ENCODE measurements at regions not wholly inside any gene's neighbourhood (a gene's known extent, or its start where the extent isn't known, plus 50 kb on each side); places are given as distances from the start of the nearest gene placed in this dataset.
A peak's percentile ranks its signal among the peaks of the same experiment; 100 is the strongest.

DNA sequence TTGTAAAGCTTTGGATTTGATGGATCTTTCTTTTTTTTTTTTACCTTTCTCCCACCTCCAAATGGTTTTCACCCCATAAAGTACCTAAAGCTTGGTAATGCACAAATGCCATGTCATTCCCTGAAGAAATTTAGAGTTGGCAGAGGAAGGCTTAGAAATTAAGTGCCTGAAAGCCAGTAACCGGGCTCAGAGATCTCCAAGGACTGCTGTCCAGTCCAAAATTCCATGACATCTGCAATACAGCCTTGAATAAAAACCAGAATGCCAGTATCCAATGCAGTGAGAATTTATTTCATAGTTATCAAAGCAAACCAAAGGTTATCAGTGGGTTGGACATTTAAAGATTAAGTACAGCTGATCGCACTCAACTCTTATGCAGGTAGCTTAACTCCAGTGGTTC is 209.9 kb upstream of the RBBP8 start:
- H3K4me3 ChIP-seq (ENCODE audit: low read depth, low read length) = no peak overlapping the region
- no peak for DNase-seq (ENCODE audit: low read depth)
- TF ChIP-seq, protein P1, sequence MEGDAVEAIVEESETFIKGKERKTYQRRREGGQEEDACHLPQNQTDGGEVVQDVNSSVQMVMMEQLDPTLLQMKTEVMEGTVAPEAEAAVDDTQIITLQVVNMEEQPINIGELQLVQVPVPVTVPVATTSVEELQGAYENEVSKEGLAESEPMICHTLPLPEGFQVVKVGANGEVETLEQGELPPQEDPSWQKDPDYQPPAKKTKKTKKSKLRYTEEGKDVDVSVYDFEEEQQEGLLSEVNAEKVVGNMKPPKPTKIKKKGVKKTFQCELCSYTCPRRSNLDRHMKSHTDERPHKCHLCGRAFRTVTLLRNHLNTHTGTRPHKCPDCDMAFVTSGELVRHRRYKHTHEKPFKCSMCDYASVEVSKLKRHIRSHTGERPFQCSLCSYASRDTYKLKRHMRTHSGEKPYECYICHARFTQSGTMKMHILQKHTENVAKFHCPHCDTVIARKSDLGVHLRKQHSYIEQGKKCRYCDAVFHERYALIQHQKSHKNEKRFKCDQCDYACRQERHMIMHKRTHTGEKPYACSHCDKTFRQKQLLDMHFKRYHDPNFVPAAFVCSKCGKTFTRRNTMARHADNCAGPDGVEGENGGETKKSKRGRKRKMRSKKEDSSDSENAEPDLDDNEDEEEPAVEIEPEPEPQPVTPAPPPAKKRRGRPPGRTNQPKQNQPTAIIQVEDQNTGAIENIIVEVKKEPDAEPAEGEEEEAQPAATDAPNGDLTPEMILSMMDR (conservative IDR thresholded peaks at IDR 0.05; ENCODE audit: low read depth, low read length) = no peak

DNA sequence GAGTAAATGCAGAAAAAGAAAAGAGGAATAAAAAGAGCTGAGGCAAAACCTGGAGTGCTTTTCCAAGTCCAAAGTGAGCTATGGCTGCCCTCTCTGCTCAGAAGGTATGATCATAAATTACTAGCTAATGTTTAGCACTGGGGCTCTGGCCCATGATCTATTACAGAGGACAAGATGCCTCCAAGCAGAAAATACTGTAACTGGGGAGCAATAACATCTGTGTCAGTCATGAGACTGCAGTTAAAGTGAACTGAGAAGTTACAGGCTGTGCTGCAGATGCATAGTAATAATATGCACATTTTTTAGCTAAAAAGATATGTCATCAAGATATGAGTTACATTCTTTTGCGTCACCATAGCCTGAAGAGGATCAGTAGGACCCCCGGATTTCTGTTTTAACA is 209.4 kb upstream of the RBBP8 start:
- no peak for DNase-seq (ENCODE audit: low read depth)
- TF ChIP-seq, protein P1 (conservative IDR thresholded peaks at IDR 0.05; ENCODE audit: low read depth, low read length) = no peak
- no peak overlapping the region for H3K4me3 ChIP-seq (ENCODE audit: low read depth, low read length)

DNA sequence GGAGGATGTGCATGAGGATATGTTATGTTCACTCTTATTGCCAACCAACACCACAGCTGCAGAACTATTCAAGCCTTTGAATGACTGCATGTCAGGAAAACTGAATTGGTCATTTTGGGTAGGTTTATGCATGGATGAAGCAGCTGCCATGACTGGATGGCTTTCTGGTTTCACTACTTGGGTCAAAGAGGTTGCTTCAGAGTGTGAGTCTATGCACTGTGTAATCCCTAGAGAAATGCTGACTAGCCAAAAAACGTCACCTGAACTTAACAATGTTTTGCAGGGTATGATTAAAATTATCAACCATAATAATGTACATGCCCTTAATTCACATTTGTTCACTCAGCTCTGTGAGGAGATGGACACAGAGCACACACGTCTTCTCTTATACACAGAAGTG is 206.7 kb upstream of the RBBP8 start:
- no peak overlapping the region for H3K4me3 ChIP-seq (ENCODE audit: low read depth, low read length)
- no peak for DNase-seq (ENCODE audit: low read depth)
- TF ChIP-seq, protein P1 (conservative IDR thresholded peaks at IDR 0.05; ENCODE audit: low read depth, low read length) = no peak

DNA sequence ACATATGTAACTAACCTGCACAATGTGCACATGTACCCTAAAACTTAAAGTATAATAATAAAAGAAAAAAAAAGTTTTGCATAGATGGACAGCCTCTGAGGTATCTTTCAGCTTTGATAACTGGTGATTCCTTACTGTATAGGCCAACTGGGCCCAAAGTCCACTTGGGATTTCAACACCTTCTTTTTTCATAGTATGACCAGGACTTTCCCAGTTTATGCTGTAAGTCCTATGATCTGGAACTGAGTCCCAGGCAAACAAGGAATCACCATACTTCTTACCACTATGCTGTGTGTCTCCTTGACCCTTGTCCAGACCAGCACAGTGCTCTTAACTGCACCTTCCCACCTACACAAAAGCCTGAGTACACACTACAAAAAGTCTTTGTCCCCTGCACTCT is 205.1 kb upstream of the RBBP8 start:
- no peak overlapping the region for H3K4me3 ChIP-seq (ENCODE audit: low read depth, low read length)
- TF ChIP-seq, protein P1 (conservative IDR thresholded peaks at IDR 0.05; ENCODE audit: low read depth, low read length) = no peak
- DNase-seq (ENCODE audit: low read depth) = no peak

DNA sequence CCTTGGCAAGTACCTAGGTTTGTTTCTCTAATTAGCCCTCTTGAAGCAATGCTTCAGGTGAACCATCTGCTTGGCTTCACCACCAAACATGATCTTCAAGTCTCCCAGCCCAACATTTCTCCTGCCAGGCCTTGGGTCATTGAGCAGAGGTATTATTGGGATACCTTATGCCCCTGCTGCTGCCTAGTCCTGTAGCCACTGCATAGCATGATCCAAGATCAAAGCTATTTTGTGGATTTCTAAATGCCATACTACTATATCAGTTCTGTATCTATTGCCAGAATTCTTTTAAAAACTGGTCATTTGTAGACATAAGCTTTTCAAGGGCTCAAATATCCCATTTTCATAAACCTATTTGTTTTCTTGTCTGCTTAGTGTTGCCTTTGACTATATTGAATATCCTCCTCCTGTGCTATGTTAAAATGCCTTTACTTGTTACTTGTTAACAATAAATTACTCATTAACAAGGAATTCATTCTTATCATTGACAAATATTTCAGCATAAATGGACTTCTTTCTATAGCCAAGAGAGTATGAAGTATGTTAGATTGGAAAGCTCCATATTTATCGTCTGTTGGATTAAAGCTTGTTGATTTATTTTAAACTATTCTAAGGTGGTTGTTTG is 204.5 kb upstream of the RBBP8 start:
- DNase-seq (ENCODE audit: low read depth) = peak; percentile 11
- TF ChIP-seq, protein P1 (conservative IDR thresholded peaks at IDR 0.05; ENCODE audit: low read depth, low read length) = no peak

DNA sequence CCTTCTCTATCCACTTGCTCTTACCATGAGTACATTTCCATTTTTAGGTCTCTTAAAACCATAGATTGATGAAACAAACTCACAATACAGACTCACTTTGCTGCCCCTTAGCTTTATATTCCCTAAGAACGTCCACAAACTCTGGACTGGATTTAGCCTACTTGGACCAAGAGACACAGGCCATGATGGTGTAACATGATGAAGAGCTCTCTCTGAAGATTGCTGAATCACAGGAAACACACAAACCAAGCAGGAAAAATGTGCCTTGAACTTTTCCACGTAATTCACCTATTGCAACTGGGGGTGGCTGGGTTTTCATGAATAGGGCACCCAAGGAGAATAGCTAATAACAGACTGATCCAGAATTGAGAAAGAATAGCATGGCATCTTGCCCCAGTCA is 201.7 kb upstream of the RBBP8 start:
- TF ChIP-seq, protein P1 (conservative IDR thresholded peaks at IDR 0.05; ENCODE audit: low read depth, low read length) = no peak
- peak; percentile 12 for DNase-seq (ENCODE audit: low read depth)
- H3K4me3 ChIP-seq (ENCODE audit: low read depth, low read length) = no peak overlapping the region

More for the DNA sequence above, 204.5 kb upstream of the RBBP8 start:
- H3K4me3 ChIP-seq (ENCODE audit: low read depth, low read length) = no peak overlapping the region

DNA sequence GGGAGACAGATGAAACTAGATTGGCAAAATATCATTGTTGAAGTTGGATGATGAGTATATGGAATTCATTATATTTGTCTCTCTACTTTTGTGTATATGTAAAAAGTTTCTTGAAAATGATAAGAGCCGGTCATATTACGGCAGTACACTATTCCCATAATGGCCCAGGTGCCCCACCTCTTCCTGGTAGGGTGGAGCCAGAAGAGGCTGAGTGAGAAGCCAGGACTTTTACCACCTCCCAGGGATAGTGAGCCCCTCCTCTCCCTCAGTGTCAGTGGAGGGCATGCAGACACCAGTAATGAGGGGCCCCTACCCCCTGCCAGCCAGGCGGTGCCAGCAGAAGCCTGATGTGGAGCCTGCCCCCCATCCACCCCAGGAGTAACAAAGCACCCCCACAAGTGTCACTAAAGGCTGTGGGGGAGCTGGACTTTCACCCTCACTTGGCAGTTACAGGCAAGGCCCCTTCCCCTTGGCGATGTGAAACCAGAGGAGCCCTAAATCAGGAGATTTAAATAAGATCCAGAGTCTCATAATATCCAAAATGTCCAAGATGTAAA is 198.9 kb upstream of the RBBP8 start:
- no peak for DNase-seq (ENCODE audit: low read depth)
- TF ChIP-seq, protein P1 (conservative IDR thresholded peaks at IDR 0.05; ENCODE audit: low read depth, low read length) = no peak

More for the DNA sequence above, 198.9 kb upstream of the RBBP8 start:
- no peak overlapping the region for H3K4me3 ChIP-seq (ENCODE audit: low read depth, low read length)
